ENCODE measurements at regions not wholly inside any gene's neighbourhood (a gene's known extent, or its start where the extent isn't known, plus 50 kb on each side); places are given as distances from the start of the nearest gene placed in this dataset.

- FAIRE-seq = no peak
Observed at GRCh38 chr3:170735821-170736220, 134.2 kb downstream of the RPL22L1 start.

DNA sequence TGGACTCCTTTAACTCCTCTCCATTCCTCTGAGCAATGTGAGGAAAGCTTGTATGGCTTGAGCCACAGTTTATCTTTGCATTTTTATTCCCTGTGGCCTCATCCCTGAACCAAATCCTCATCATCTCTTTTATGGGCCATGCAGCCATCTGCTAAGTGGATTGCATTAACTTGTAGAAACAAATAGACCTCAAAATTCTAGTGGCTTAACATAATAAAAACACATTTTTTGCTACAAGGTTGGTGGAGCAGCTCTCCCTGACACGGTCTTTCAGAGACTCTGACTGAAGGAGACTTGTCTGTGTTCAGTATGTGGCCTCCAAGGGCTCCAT, 135.3 kb downstream of the RPL22L1 start:
- FAIRE-seq (no peak), DNase-seq (ENCODE audit: extremely low spot score, insufficient read length, low read depth) (no peak)

More at GRCh38 chr3:170735821-170736220, 134.2 kb downstream of the RPL22L1 start:
- DNase-seq (ENCODE audit: extremely low spot score, insufficient read length, low read depth) = no peak

DNA sequence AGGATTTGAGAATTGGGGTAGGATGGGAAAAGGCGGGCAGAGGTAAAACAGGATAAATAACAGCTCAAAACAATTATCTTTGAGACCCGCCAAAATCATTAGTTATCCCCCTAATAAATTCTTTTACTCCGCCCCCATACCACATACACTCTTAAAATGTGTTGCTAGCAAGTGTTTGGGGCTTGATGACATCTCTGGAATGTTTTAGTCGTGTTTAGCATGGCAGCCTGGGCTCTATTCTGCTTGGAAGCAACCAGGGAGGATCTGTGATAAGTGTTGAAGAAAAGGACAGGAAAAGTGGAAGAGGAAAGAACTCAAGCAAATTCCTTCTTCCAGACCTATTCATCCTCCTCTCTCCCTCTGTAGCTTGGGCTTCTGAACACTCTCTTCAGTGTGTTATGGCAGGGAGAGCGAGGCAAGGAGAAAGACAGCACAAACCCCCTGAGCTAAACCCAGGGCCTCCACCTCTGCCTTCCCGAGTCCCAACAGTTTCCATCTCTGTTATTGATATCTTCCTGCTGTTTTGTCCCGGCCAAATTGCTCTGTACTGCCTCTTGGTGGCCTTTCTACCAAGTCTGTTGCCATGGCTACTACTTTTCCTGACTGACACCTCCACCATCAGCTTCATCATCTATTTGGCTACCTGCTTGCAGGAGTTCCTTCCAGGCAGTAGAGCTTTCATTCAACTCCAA, 135.8 kb downstream of the RPL22L1 start:
- DNase-seq (ENCODE audit: extremely low spot score, insufficient read length, low read depth) (no peak), FAIRE-seq (no peak)

- FAIRE-seq (no peak), DNase-seq (ENCODE audit: extremely low spot score, insufficient read length, low read depth) (no peak)
Observed at GRCh38 chr3:170732660-170733245, 137.2 kb downstream of the RPL22L1 start.

DNA sequence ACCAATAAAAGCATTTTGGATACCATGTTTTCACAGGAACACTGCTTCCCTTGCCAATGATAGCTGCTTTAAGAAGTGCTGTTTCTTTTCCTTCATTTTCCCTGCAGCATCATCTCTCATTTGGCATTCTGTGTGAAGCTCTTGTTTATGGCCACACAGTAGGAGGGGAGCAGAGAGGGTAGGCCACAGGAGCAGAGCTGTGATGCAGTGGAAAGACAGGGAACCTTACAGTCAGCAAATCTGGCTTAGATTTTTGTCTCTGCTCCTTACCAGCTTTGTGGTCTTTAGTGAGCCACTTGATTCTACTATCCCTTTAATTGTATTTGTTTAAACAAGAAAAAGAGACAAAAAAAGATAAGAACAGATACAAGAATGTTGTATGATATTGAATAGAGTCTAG, 138.7 kb downstream of the RPL22L1 start:
- FAIRE-seq (no peak), DNase-seq (ENCODE audit: extremely low spot score, insufficient read length, low read depth) (no peak)

- DNase-seq (ENCODE audit: extremely low spot score, insufficient read length, low read depth) = no peak
- FAIRE-seq = no peak
Observed at GRCh38 chr3:170730071-170730812, 139.8 kb downstream of the RPL22L1 start.

DNA sequence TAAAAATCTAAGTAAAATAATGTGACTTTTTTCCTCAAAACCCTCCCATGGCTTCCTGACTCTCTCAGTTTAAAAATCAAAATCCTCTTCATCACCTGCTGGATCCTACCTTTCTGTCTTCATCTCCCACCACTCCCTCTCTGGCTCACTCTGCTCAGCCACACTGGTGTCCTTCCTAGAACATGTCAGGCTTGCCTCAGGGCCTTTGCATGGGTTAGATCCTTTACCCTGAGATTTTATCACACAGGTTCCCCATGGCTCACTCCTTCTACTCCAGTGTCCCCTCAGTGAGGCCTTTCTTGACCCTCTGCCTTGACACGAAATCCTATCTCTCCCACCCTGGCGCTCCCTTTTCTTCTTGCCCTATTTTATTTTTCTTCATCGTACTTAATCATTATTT, 141.8 kb downstream of the RPL22L1 start:
- DNase-seq (ENCODE audit: extremely low spot score, insufficient read length, low read depth) (no peak), FAIRE-seq (no peak)

DNA sequence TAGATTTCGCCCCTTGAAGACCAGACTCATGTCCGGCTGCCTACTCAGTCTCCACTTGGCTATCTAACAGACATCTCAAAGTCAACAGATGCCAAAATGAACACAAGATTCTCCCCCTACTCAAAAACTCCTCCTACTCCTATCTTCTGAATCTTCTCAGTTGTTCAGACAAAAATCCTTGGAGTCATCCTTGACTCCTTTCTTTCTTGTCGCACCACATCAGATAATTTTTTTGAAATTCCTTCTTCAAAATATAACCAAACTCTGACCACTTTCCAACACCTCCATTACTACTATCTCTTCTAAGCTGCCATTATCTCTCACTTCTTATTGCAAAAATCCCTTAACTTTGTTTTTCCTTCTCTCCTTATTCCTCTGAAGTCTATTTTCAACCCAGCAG, 141.9 kb upstream of the SLC7A14 start:
- DNase-seq (ENCODE audit: extremely low spot score, insufficient read length, low read depth) = no peak
- FAIRE-seq = no peak

GRCh38 chr3:170726976-170727661, 141.2 kb upstream of the SLC7A14 start:
- FAIRE-seq = no peak
- no peak for DNase-seq (ENCODE audit: extremely low spot score, insufficient read length, low read depth)

DNA sequence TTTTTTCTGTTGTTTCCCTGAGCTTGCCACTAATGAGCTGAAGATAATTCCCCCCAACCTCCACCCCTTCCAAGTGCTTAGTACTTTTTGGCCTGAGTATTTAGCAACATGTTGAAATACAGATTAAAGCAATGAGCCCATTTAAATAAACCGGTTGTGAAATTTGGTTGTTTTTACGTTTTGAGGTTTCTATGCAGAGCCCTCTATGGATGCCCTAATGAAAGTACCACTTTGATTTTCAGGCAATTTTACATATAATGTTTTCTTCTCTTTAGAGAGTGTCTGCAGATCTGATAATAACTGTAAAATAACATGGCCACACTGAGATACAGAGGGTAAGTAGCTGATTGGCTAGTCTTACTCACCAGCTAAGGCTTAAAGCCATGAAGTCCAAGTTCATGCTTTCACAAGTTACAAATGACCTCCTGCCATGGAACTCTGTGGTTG, 139.4 kb upstream of the SLC7A14 start:
- no peak for DNase-seq (ENCODE audit: extremely low spot score, insufficient read length, low read depth)
- FAIRE-seq = no peak

DNA sequence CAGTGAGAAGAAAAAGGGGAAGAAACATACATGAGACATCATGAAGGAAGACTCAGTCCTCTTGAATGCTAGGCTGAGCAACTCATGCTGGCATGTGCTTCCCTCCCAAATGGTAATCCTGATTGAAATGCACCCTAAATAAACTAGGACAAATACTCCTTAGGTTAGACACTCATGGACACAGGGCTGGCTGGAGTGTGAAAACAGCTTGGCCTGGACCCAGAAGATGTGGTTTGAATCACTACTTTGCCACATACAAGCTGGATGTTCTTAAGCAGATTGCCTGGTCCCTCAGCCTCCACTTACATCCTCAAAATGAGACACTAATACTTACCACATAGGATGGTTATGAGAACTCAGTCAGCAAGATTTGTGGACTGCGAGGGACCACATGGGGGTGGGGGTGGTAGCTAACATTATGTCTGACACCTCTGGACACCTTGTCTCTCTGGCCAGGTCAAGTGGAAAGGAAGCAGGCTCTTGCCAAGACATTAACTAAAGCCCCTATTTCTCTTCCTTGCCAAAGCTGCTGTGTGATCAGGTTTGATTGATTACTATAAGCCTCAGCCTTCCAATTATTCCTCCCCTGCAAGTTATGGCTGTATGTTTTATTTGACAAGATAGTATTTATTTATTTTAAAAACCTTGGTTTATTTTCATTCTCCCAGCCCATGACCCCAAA, 138.9 kb upstream of the SLC7A14 start:
- DNase-seq (ENCODE audit: extremely low spot score, insufficient read length, low read depth) (no peak), FAIRE-seq (no peak)

GRCh38 chr3:170723241-170723640, 137.4 kb upstream of the SLC7A14 start:
- no peak for DNase-seq (ENCODE audit: extremely low spot score, insufficient read length, low read depth)
- no peak for FAIRE-seq

- FAIRE-seq (no peak), DNase-seq (ENCODE audit: extremely low spot score, insufficient read length, low read depth) (no peak)
Observed at GRCh38 chr3:170721563-170721962, 135.7 kb upstream of the SLC7A14 start.

- DNase-seq (ENCODE audit: extremely low spot score, insufficient read length, low read depth) (no peak), FAIRE-seq (no peak)
Observed at GRCh38 chr3:170719300-170719699, 133.4 kb upstream of the SLC7A14 start.

GRCh38 chr3:170718848-170719247, 133.0 kb upstream of the SLC7A14 start:
- DNase-seq (ENCODE audit: extremely low spot score, insufficient read length, low read depth) (no peak), FAIRE-seq (no peak)

GRCh38 chr3:170717410-170718402, 131.8 kb upstream of the SLC7A14 start:
- DNase-seq (ENCODE audit: extremely low spot score, insufficient read length, low read depth) (no peak), FAIRE-seq (no peak)

- no peak for DNase-seq (ENCODE audit: extremely low spot score, insufficient read length, low read depth)
- no peak for FAIRE-seq
Observed at GRCh38 chr3:170716172-170716805, 130.4 kb upstream of the SLC7A14 start.

Data from GM18507 (cell line).